Activated T-helper 1 cell treated with anti-CD3 and anti-CD28 coated beads, Interleukin-12 subunit alpha, Interleukin-12 subunit beta, Interleukin-2, Interleukin-4 antibody, amounts not matched to agents 30 ng/mL and 10 ng/mL and 1 ng/mL, durations not matched to agents 14 hours and 24 hours and 36 hours (primary cell): ENCODE measurements at regions not wholly inside any gene's neighbourhood (a gene's known extent, or its start where the extent isn't known, plus 50 kb on each side); places are given as distances from the start of the nearest gene placed in this dataset.
"Not testable (repeated sequence)": the region's sequence is repeated elsewhere in the genome, so short reads cannot be mapped to it uniquely, and the experiment has no call there.

Experiments
- DNase-seq: peaks from one replicate; pipeline ENCODE4 v3.0.0; 2021; ENCODE audit warnings: low spot score
- H3K27ac Mint-ChIP-seq: one replicate; pipeline ENCODE4 v1.8.0; 2021; ENCODE audit warnings: mild to moderate bottlenecking, mixed read lengths
- H3K27me3 Mint-ChIP-seq: one replicate; pipeline ENCODE4 v1.8.0; 2022; ENCODE audit warnings: mild to moderate bottlenecking, moderate library complexity, mixed read lengths; ENCODE audit not compliant: insufficient read depth
- H3K36me3 Mint-ChIP-seq: one replicate; pipeline ENCODE4 v1.8.0; 2021; ENCODE audit warnings: low read depth, mixed read lengths
- H3K4me1 Mint-ChIP-seq: one replicate; pipeline ENCODE4 v1.8.0; 2021; ENCODE audit warnings: low read depth, mixed read lengths
- H3K4me3 Mint-ChIP-seq: one replicate; pipeline ENCODE4 v1.8.0; 2021; ENCODE audit warnings: mild to moderate bottlenecking, moderate library complexity, mixed read lengths
- H3K9me3 Mint-ChIP-seq: one replicate; pipeline ENCODE4 v1.8.0; 2021; ENCODE audit warnings: mixed read lengths
- intact Hi-C: fragments of 100-400 bp; cut with micrococcal nuclease; formaldehyde crosslinking; loops from one replicate; pipeline ENCODE4 v1.15.1; 2024

- H3K9me3 Mint-ChIP-seq = peaks cover 3% of the 10 kb centered on the region
- peaks cover 5% of the 10 kb centered on the region for H3K27me3 Mint-ChIP-seq
- H3K36me3 Mint-ChIP-seq = peaks cover 1% of the 10 kb centered on the region
- peak overlapping the region; percentile 17 for H3K4me3 Mint-ChIP-seq
- peaks cover 29% of the 10 kb centered on the region for H3K4me1 Mint-ChIP-seq
- H3K27ac Mint-ChIP-seq = peak overlapping the region; percentile 71
- DNase-seq = no peak
- intact Hi-C loops = loop anchor here (1.0 to 2.0 kb wide), 3 partner anchors 32 to 130 kb away; no protein-coding TSS in a partner anchor
Measured at GRCh38 chr9:22208846-22209585, 199.9 kb upstream of the CDKN2B start.

GRCh38 chr9:22210262-22210661 lies 201.2 kb upstream of the CDKN2B start:
- DNase-seq = no peak
- intact Hi-C loops = loop anchor here (1.0 to 5.0 kb wide), 2 partner anchors 62 to 158 kb away; no protein-coding TSS in a partner anchor
- H3K4me3 Mint-ChIP-seq = no peak overlapping the region

GRCh38 chr9:22210936-22211335 lies 201.8 kb upstream of the CDKN2B start:
- Mint-ChIP-seq H3K9me3 (peaks cover 3% of the 10 kb centered on the region), H3K27ac (no peak overlapping the region), H3K36me3 (peaks cover 1% of the 10 kb centered on the region), H3K4me3 (no peak overlapping the region), H3K27me3 (peaks cover 14% of the 10 kb centered on the region), H3K4me1 (peaks cover 38% of the 10 kb centered on the region)
- intact Hi-C loops = loop anchor here (1.0 to 5.0 kb wide), 2 partner anchors 63 to 159 kb away; no protein-coding TSS in a partner anchor
- no peak for DNase-seq

More at GRCh38 chr9:22210262-22210661, 201.2 kb upstream of the CDKN2B start:
- no peak overlapping the region for H3K27ac Mint-ChIP-seq
- H3K4me1 Mint-ChIP-seq = peaks cover 38% of the 10 kb centered on the region
- peaks cover 1% of the 10 kb centered on the region for H3K36me3 Mint-ChIP-seq
- peaks cover 3% of the 10 kb centered on the region for H3K9me3 Mint-ChIP-seq
- H3K27me3 Mint-ChIP-seq = peaks cover 12% of the 10 kb centered on the region

GRCh38 chr9:22211588-22212360 lies 202.7 kb upstream of the CDKN2B start:
- H3K4me3 Mint-ChIP-seq = no peak overlapping the region
- intact Hi-C loops = loop anchor here (5.0 kb wide), 1 partner anchor 159 kb away; no protein-coding TSS in a partner anchor
- peaks cover 38% of the 10 kb centered on the region for H3K4me1 Mint-ChIP-seq
- H3K27me3 Mint-ChIP-seq = peaks cover 21% of the 10 kb centered on the region
- H3K27ac Mint-ChIP-seq = no peak overlapping the region
- DNase-seq = no peak
- H3K9me3 Mint-ChIP-seq = peaks cover 3% of the 10 kb centered on the region
- H3K36me3 Mint-ChIP-seq = peaks cover 1% of the 10 kb centered on the region

GRCh38 chr9:22214021-22214420 lies 204.9 kb upstream of the CDKN2B start:
- no peak for DNase-seq
- Mint-ChIP-seq H3K36me3 (peaks cover 1% of the 10 kb centered on the region), H3K4me1 (peaks cover 31% of the 10 kb centered on the region), H3K9me3 (peaks cover 3% of the 10 kb centered on the region), H3K4me3 (no peak overlapping the region), H3K27me3 (peaks cover 20% of the 10 kb centered on the region), H3K27ac (no peak overlapping the region)
- intact Hi-C loops = loop anchor here (5.0 kb wide), 1 partner anchor 162 kb away; no protein-coding TSS in a partner anchor

- intact Hi-C loops = loop anchor here (5.0 kb wide), 1 partner anchor 162 kb away; no protein-coding TSS in a partner anchor
- Mint-ChIP-seq H3K4me1 (peaks cover 26% of the 10 kb centered on the region), H3K4me3 (no peak overlapping the region), H3K36me3 (no peaks in the 10 kb centered on the region), H3K9me3 (no peaks in the 10 kb centered on the region), H3K27ac (no peak overlapping the region), H3K27me3 (peaks cover 20% of the 10 kb centered on the region)
- no peak for DNase-seq
Measured at GRCh38 chr9:22214497-22215031, 205.5 kb upstream of the CDKN2B start.

GRCh38 chr9:22215521-22215920 lies 206.4 kb upstream of the CDKN2B start:
- Mint-ChIP-seq H3K4me1 (peaks cover 21% of the 10 kb centered on the region), H3K27ac (no peak overlapping the region), H3K4me3 (no peak overlapping the region), H3K36me3 (no peaks in the 10 kb centered on the region), H3K27me3 (peaks cover 21% of the 10 kb centered on the region), H3K9me3 (no peaks in the 10 kb centered on the region)
- intact Hi-C loops = no loop called here
- no peak for DNase-seq

GRCh38 chr9:22216730-22217172 lies 207.6 kb upstream of the CDKN2B start:
- peaks cover 11% of the 10 kb centered on the region for H3K4me1 Mint-ChIP-seq
- no peak overlapping the region for H3K27ac Mint-ChIP-seq
- intact Hi-C loops = no loop called here
- DNase-seq = no peak
- no peaks in the 10 kb centered on the region for H3K9me3 Mint-ChIP-seq
- H3K27me3 Mint-ChIP-seq = peaks cover 21% of the 10 kb centered on the region
- no peaks in the 10 kb centered on the region for H3K36me3 Mint-ChIP-seq
- H3K4me3 Mint-ChIP-seq = no peak overlapping the region

- peaks cover 21% of the 10 kb centered on the region for H3K27me3 Mint-ChIP-seq
- DNase-seq = no peak
- no peaks in the 10 kb centered on the region for H3K9me3 Mint-ChIP-seq
- no peaks in the 10 kb centered on the region for H3K36me3 Mint-ChIP-seq
- intact Hi-C loops = no loop called here
- no peak overlapping the region for H3K4me3 Mint-ChIP-seq
- H3K4me1 Mint-ChIP-seq = peaks cover 8% of the 10 kb centered on the region
- H3K27ac Mint-ChIP-seq = no peak overlapping the region
Measured at GRCh38 chr9:22217254-22217653, 208.1 kb upstream of the CDKN2B start.

GRCh38 chr9:22225856-22226255 lies 216.8 kb upstream of the CDKN2B start:
- H3K27ac Mint-ChIP-seq, H3K4me1 Mint-ChIP-seq, H3K36me3 Mint-ChIP-seq, DNase-seq, H3K9me3 Mint-ChIP-seq, H3K4me3 Mint-ChIP-seq, intact Hi-C loops: not testable (repeated sequence)
- peaks cover 12% of the 10 kb centered on the region for H3K27me3 Mint-ChIP-seq

GRCh38 chr9:22227986-22228385 lies 218.6 kb upstream of the DMRTA1 start:
- intact Hi-C loops = no loop called here

GRCh38 chr9:22228542-22228941 lies 218.1 kb upstream of the DMRTA1 start:
- Mint-ChIP-seq H3K27ac (no peak overlapping the region), H3K4me1 (no peaks in the 10 kb centered on the region), H3K36me3 (peaks cover 2% of the 10 kb centered on the region), H3K9me3 (peaks cover 22% of the 10 kb centered on the region), H3K4me3 (no peak overlapping the region), H3K27me3 (peaks cover 22% of the 10 kb centered on the region)
- intact Hi-C loops = no loop called here
- no peak for DNase-seq

More at GRCh38 chr9:22227986-22228385, 218.6 kb upstream of the DMRTA1 start:
- Mint-ChIP-seq H3K36me3 (peaks cover 2% of the 10 kb centered on the region), H3K27me3 (peaks cover 23% of the 10 kb centered on the region), H3K4me1 (no peaks in the 10 kb centered on the region), H3K9me3 (peaks cover 22% of the 10 kb centered on the region), H3K4me3 (no peak overlapping the region), H3K27ac (no peak overlapping the region)
- DNase-seq = no peak
